BJ (cell line): ENCODE measurements at regions not wholly inside any gene's neighbourhood (a gene's known extent, or its start where the extent isn't known, plus 50 kb on each side); places are given as distances from the start of the nearest gene placed in this dataset.

Experiments
- CTCF ChIA-PET: fragments of 350-600 bp; formaldehyde crosslinking; extraction: SDS; loops from one replicate; lab custom pipeline; 2021; ENCODE audit warnings: antibody characterized with exemption, inconsistent platforms; lab: Yijun Ruan, JAX
- POLR2A ChIA-PET: fragments of 300-600 bp; sonication (Branson Sonifier 250); formaldehyde crosslinking; extraction: SDS; loops from one replicate; lab custom pipeline; 2021; ENCODE audit warnings: antibody characterized with exemption; lab: Charles Lee
- DNase-seq: peaks from one replicate; pipeline ENCODE4 v3.0.0-alpha.2; 2011; ENCODE audit warnings: low read depth
- H3K27me3 ChIP-seq: 2 replicates; pipeline ENCODE4 v1.6.0; 2011; ENCODE audit warnings: low read length; ENCODE audit not compliant: control insufficient read depth, insufficient read depth
- H3K36me3 ChIP-seq: 2 replicates; pipeline ENCODE4 v1.5.1; 2011; ENCODE audit warnings: low read length; ENCODE audit not compliant: control insufficient read depth, insufficient read depth
- H3K4me3 ChIP-seq: 2 replicates; pipeline ENCODE4 v1.5.1; 2011; ENCODE audit warnings: low read depth, mild to moderate bottlenecking, control low read depth, low read length
- CTCF ChIP-seq: IDR thresholded peaks from 2 replicates; pipeline ENCODE4 v1.5.1; 2011; ENCODE audit warnings: low read depth, mild to moderate bottlenecking, control low read depth, inconsistent platforms, low read length, moderate library complexity; ENCODE audit not compliant: insufficient read depth

GRCh38 chr4:79017481-79017880 lies 78.2 kb upstream of the PAQR3 start:
- POLR2A ChIA-PET, result no interaction called here
- Histone ChIP-seq H3K4me3 (no peak overlapping the region), H3K27me3 (no peaks in the 10 kb centered on the region), H3K36me3 (no peaks in the 10 kb centered on the region)
- DNase-seq, result no peak
- CTCF ChIA-PET, result no interaction called here
- no peak for TF ChIP-seq CTCF

GRCh38 chr4:79016878-79017277 lies 77.6 kb upstream of the PAQR3 start:
- Histone ChIP-seq H3K36me3 (no peaks in the 10 kb centered on the region), H3K4me3 (no peak overlapping the region), H3K27me3 (no peaks in the 10 kb centered on the region)
- no peak for DNase-seq
- no peak for TF ChIP-seq CTCF
- CTCF ChIA-PET, result no interaction called here
- POLR2A ChIA-PET, result no interaction called here

GRCh38 chr4:79015411-79015810 lies 76.2 kb upstream of the PAQR3 start:
- ChIA-PET CTCF (interaction anchor here (0.6 kb wide), 1 partner anchor 11 kb away, joined by 3 read pairs; no protein-coding TSS in a partner anchor), POLR2A (no interaction called here)
- no peaks in the 10 kb centered on the region; the same call in 1 of the 2 replicates for H3K27me3 ChIP-seq
- no peak overlapping the region for H3K4me3 ChIP-seq
- no peak for TF ChIP-seq CTCF
- DNase-seq, result no peak
- no peaks in the 10 kb centered on the region for H3K36me3 ChIP-seq

GRCh38 chr4:79014230-79014629 lies 75.0 kb upstream of the PAQR3 start:
- no peak for DNase-seq
- ChIA-PET CTCF (interaction anchor here (0.8 to 1.2 kb wide), 2 partner anchors 10 to 22 kb away, joined by 3 read pairs; no protein-coding TSS in a partner anchor), POLR2A (no interaction called here)
- Histone ChIP-seq H3K36me3 (no peaks in the 10 kb centered on the region), H3K4me3 (no peak overlapping the region), H3K27me3 (no peaks in the 10 kb centered on the region; the same call in 1 of the 2 replicates)
- no peak for TF ChIP-seq CTCF

GRCh38 chr4:79013756-79014155 lies 74.5 kb upstream of the PAQR3 start:
- CTCF ChIA-PET, result interaction anchor here (0.8 to 1.2 kb wide), 2 partner anchors 10 to 21 kb away, joined by 3 read pairs; no protein-coding TSS in a partner anchor
- TF ChIP-seq CTCF, result no peak
- Histone ChIP-seq H3K27me3 (no peaks in the 10 kb centered on the region; the same call in 1 of the 2 replicates), H3K4me3 (no peak overlapping the region), H3K36me3 (no peaks in the 10 kb centered on the region)
- POLR2A ChIA-PET, result no interaction called here
- DNase-seq, result no peak
